Activated naive CD8-positive, alpha-beta T cell (primary cell): ENCODE measurements at regions not wholly inside any gene's neighbourhood (a gene's known extent, or its start where the extent isn't known, plus 50 kb on each side); places are given as distances from the start of the nearest gene placed in this dataset.

Experiments used
- H3K27ac Mint-ChIP-seq: one replicate; pipeline ENCODE4 v1.8.0; 2021; ENCODE audit warnings: mixed read lengths
- H3K27me3 Mint-ChIP-seq: one replicate; pipeline ENCODE4 v1.8.0; 2021; ENCODE audit warnings: mixed read lengths
- H3K36me3 Mint-ChIP-seq: one replicate; pipeline ENCODE4 v1.8.0; 2021; ENCODE audit warnings: mixed read lengths
- H3K4me1 Mint-ChIP-seq: one replicate; pipeline ENCODE4 v1.8.0; 2021; ENCODE audit warnings: low read depth, mixed read lengths
- H3K4me3 Mint-ChIP-seq: one replicate; pipeline ENCODE4 v1.8.0; 2021; ENCODE audit warnings: mild to moderate bottlenecking, mixed read lengths
- H3K9me3 Mint-ChIP-seq: one replicate; pipeline ENCODE4 v1.8.0; 2021; ENCODE audit warnings: low read depth, mixed read lengths

- no peaks in the 10 kb centered on the region for H3K4me1 Mint-ChIP-seq
- no peak overlapping the region for H3K4me3 Mint-ChIP-seq
- no peaks in the 10 kb centered on the region for H3K36me3 Mint-ChIP-seq
- H3K9me3 Mint-ChIP-seq, result peaks cover 9% of the 10 kb centered on the region
- no peaks in the 10 kb centered on the region for H3K27me3 Mint-ChIP-seq
- no peak overlapping the region for H3K27ac Mint-ChIP-seq
Measured at GRCh38 chr6:104014163-104014959, 845.4 kb downstream of the HACE1 start.

- H3K36me3 Mint-ChIP-seq, result no peaks in the 10 kb centered on the region
- H3K27me3 Mint-ChIP-seq, result no peaks in the 10 kb centered on the region
- H3K4me3 Mint-ChIP-seq, result no peak overlapping the region
- H3K4me1 Mint-ChIP-seq, result no peaks in the 10 kb centered on the region
- H3K9me3 Mint-ChIP-seq, result peaks cover 5% of the 10 kb centered on the region
- H3K27ac Mint-ChIP-seq, result no peak overlapping the region
Measured at GRCh38 chr6:104013312-104013971, 846.3 kb downstream of the HACE1 start.

- no peaks in the 10 kb centered on the region for H3K4me1 Mint-ChIP-seq
- no peak overlapping the region for H3K27ac Mint-ChIP-seq
- no peaks in the 10 kb centered on the region for H3K36me3 Mint-ChIP-seq
- no peaks in the 10 kb centered on the region for H3K27me3 Mint-ChIP-seq
- peaks cover 5% of the 10 kb centered on the region for H3K9me3 Mint-ChIP-seq
- no peak overlapping the region for H3K4me3 Mint-ChIP-seq
Measured at GRCh38 chr6:104010897-104011296, 848.8 kb downstream of the HACE1 start.

- no peak overlapping the region for H3K4me3 Mint-ChIP-seq
- no peaks in the 10 kb centered on the region for H3K4me1 Mint-ChIP-seq
- H3K27ac Mint-ChIP-seq, result no peak overlapping the region
- H3K27me3 Mint-ChIP-seq, result no peaks in the 10 kb centered on the region
- no peaks in the 10 kb centered on the region for H3K36me3 Mint-ChIP-seq
- no peaks in the 10 kb centered on the region for H3K9me3 Mint-ChIP-seq
Measured at GRCh38 chr6:104003803-104004516, 855.8 kb downstream of the HACE1 start.

- Mint-ChIP-seq H3K27ac (no peak overlapping the region), H3K4me1 (no peaks in the 10 kb centered on the region), H3K36me3 (no peaks in the 10 kb centered on the region), H3K4me3 (no peak overlapping the region), H3K9me3 (peaks cover 3% of the 10 kb centered on the region), H3K27me3 (no peaks in the 10 kb centered on the region)
Measured at GRCh38 chr6:103995571-103995970, 864.1 kb downstream of the HACE1 start.

GRCh38 chr6:103983860-103984259 is 875.9 kb downstream of the HACE1 start:
- Mint-ChIP-seq H3K4me3 (no peak overlapping the region), H3K27me3 (no peaks in the 10 kb centered on the region), H3K27ac (no peak overlapping the region), H3K9me3 (peaks cover 9% of the 10 kb centered on the region), H3K4me1 (no peaks in the 10 kb centered on the region), H3K36me3 (no peaks in the 10 kb centered on the region)

GRCh38 chr6:103983011-103983410 is 876.7 kb downstream of the HACE1 start:
- Mint-ChIP-seq H3K27ac (no peak overlapping the region), H3K4me1 (no peaks in the 10 kb centered on the region), H3K27me3 (no peaks in the 10 kb centered on the region), H3K4me3 (no peak overlapping the region), H3K36me3 (no peaks in the 10 kb centered on the region), H3K9me3 (peaks cover 9% of the 10 kb centered on the region)

GRCh38 chr6:103982574-103982973 is 877.1 kb downstream of the HACE1 start:
- Mint-ChIP-seq H3K9me3 (peaks cover 9% of the 10 kb centered on the region), H3K27me3 (no peaks in the 10 kb centered on the region), H3K36me3 (no peaks in the 10 kb centered on the region), H3K4me3 (no peak overlapping the region), H3K4me1 (no peaks in the 10 kb centered on the region), H3K27ac (no peak overlapping the region)

GRCh38 chr6:103979308-103979707 is 880.4 kb downstream of the HACE1 start:
- Mint-ChIP-seq H3K36me3 (no peaks in the 10 kb centered on the region), H3K9me3 (peaks cover 9% of the 10 kb centered on the region), H3K27me3 (no peaks in the 10 kb centered on the region), H3K27ac (no peak overlapping the region), H3K4me1 (no peaks in the 10 kb centered on the region), H3K4me3 (no peak overlapping the region)

- no peak overlapping the region for H3K27ac Mint-ChIP-seq
- H3K4me3 Mint-ChIP-seq, result no peak overlapping the region
- H3K4me1 Mint-ChIP-seq, result no peaks in the 10 kb centered on the region
- H3K36me3 Mint-ChIP-seq, result no peaks in the 10 kb centered on the region
- H3K9me3 Mint-ChIP-seq, result peaks cover 8% of the 10 kb centered on the region
- H3K27me3 Mint-ChIP-seq, result no peaks in the 10 kb centered on the region
Measured at GRCh38 chr6:103937389-103937788, 922.3 kb downstream of the HACE1 start.

GRCh38 chr6:103925317-103925716 is 934.4 kb downstream of the HACE1 start:
- no peak overlapping the region for H3K4me3 Mint-ChIP-seq

GRCh38 chr6:103910018-103910417 is 949.7 kb downstream of the HACE1 start:
- Mint-ChIP-seq H3K27ac (no peak overlapping the region), H3K36me3 (no peaks in the 10 kb centered on the region), H3K4me3 (no peak overlapping the region), H3K9me3 (peaks cover 6% of the 10 kb centered on the region), H3K4me1 (no peaks in the 10 kb centered on the region), H3K27me3 (no peaks in the 10 kb centered on the region)

More at GRCh38 chr6:103925317-103925716, 934.4 kb downstream of the HACE1 start:
- Mint-ChIP-seq H3K27ac (no peak overlapping the region), H3K36me3 (no peaks in the 10 kb centered on the region), H3K9me3 (peaks cover 10% of the 10 kb centered on the region), H3K27me3 (no peaks in the 10 kb centered on the region), H3K4me1 (no peaks in the 10 kb centered on the region)

GRCh38 chr6:103908898-103909297 is 950.8 kb downstream of the HACE1 start:
- H3K4me3 Mint-ChIP-seq, result no peak overlapping the region
- no peak overlapping the region for H3K27ac Mint-ChIP-seq
- peaks cover 6% of the 10 kb centered on the region for H3K9me3 Mint-ChIP-seq
- no peaks in the 10 kb centered on the region for H3K27me3 Mint-ChIP-seq
- no peaks in the 10 kb centered on the region for H3K36me3 Mint-ChIP-seq
- H3K4me1 Mint-ChIP-seq, result no peaks in the 10 kb centered on the region

- Mint-ChIP-seq H3K27me3 (no peaks in the 10 kb centered on the region), H3K4me3 (no peak overlapping the region), H3K27ac (no peak overlapping the region), H3K36me3 (no peaks in the 10 kb centered on the region), H3K4me1 (no peaks in the 10 kb centered on the region), H3K9me3 (peaks cover 9% of the 10 kb centered on the region)
Measured at GRCh38 chr6:103895136-103895535, 964.6 kb downstream of the HACE1 start.

- H3K4me3 Mint-ChIP-seq, result no peak overlapping the region
- no peaks in the 10 kb centered on the region for H3K36me3 Mint-ChIP-seq
- peaks cover 9% of the 10 kb centered on the region for H3K9me3 Mint-ChIP-seq
- H3K27ac Mint-ChIP-seq, result no peak overlapping the region
- no peaks in the 10 kb centered on the region for H3K27me3 Mint-ChIP-seq
- no peaks in the 10 kb centered on the region for H3K4me1 Mint-ChIP-seq
Measured at GRCh38 chr6:103893141-103893581, 966.6 kb downstream of the HACE1 start.
